K562 (cell line): ENCODE measurements at regions not wholly inside any gene's neighbourhood (a gene's known extent, or its start where the extent isn't known, plus 50 kb on each side); places are given as distances from the start of the nearest gene placed in this dataset.

ENCODE experiments used
- BRCA1 ChIP-seq, 2 experiments: fragments of 450-650 bp in 1 of 2; sonication (generic) in 1 of 2; formaldehyde crosslinking in 1 of 2; IDR thresholded peaks; 2 replicates each; pipeline versions ENCODE4 v1.5.0 to v1.6.1; 2017 to 2020; ENCODE audit warnings: mild to moderate bottlenecking in 1 of 2, missing genetic modification reagents in 1 of 2
- CCNT2 ChIP-seq: IDR thresholded peaks from 2 replicates; pipeline ENCODE4 v1.6.1; 2011; ENCODE audit warnings: borderline replicate concordance, low read depth, mild to moderate bottlenecking, moderate library complexity, mixed read lengths, low read length; ENCODE audit not compliant: insufficient read length; ENCODE audit errors: extremely low read depth
- MAFF ChIP-seq: IDR thresholded peaks from 2 replicates; pipeline ENCODE4 v1.6.1; 2012; ENCODE audit warnings: low read length, improper control_type of control experiment
- POLR2A ChIP-seq: fragments of 450-650 bp; conservative IDR thresholded peaks from 2 replicates; pipeline ENCODE4 v1.6.1; 2016
- SP1 ChIP-seq: sonication (generic); formaldehyde crosslinking; IDR thresholded peaks from 2 replicates; pipeline ENCODE4 v1.8.1; 2022; ENCODE audit warnings: mild to moderate bottlenecking, missing genetic modification reagents

DNA sequence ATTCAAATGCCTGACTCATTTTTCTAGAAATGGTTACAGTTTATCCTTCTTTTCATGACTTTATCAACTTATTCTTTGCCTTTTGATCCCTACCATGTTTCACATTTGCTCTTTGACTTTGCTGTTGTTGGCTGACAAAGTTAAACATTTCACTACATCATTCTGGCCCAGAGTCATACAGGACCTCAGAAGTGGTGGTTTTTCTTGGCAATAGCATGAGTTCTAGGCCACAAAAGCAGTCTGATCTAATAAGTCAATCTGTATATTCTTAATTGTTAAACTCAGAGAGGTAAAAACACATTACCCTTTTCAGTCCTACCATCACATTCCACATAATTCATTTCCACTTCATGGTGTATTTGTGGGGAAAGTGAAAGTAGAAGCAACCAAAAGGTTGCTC, 763.2 kb upstream of the TENM4 start:
- TF ChIP-seq SP1 (CRISPR knock-in tag) (no peak), MAFF (no peak), POLR2A (no peak), BRCA1 (IDR thresholded peaks at IDR 0.05) (no peak), BRCA1 (CRISPR knock-in tag; IDR thresholded peaks at IDR 0.05) (no peak), CCNT2 (no peak)
